Ishikawa (cell line): ENCODE measurements at regions not wholly inside any gene's neighbourhood (a gene's known extent, or its start where the extent isn't known, plus 50 kb on each side); places are given as distances from the start of the nearest gene placed in this dataset.

Experiments used
- CEBPB ChIP-seq: IDR thresholded peaks from 2 replicates; pipeline ENCODE4 v1.6.1; 2012
- CREB1 ChIP-seq: IDR thresholded peaks from 2 replicates; pipeline ENCODE4 v1.6.1; 2012; ENCODE audit warnings: low read depth
- EGR1 ChIP-seq: IDR thresholded peaks from 2 replicates; pipeline ENCODE4 v1.6.1; 2012
- EP300 ChIP-seq: IDR thresholded peaks from 2 replicates; pipeline ENCODE4 v1.6.1; 2012; ENCODE audit warnings: borderline replicate concordance
- FOXM1 ChIP-seq: IDR thresholded peaks from 2 replicates; pipeline ENCODE4 v1.6.1; 2012; ENCODE audit warnings: low read depth, borderline replicate concordance
- MAX ChIP-seq: IDR thresholded peaks from 2 replicates; pipeline ENCODE4 v1.6.1; 2012
- NFIC ChIP-seq: IDR thresholded peaks from 2 replicates; pipeline ENCODE4 v1.6.1; 2012
- RAD21 ChIP-seq: IDR thresholded peaks from 2 replicates; pipeline ENCODE4 v1.6.1; 2012; ENCODE audit warnings: low read depth
- REST ChIP-seq: IDR thresholded peaks from 2 replicates; pipeline ENCODE4 v1.6.1; 2012; ENCODE audit warnings: low read depth, mild to moderate bottlenecking
- TAF1 ChIP-seq: IDR thresholded peaks from 2 replicates; pipeline ENCODE4 v1.6.1; 2012; ENCODE audit warnings: low read depth, mild to moderate bottlenecking
- TCF12 ChIP-seq: IDR thresholded peaks from 2 replicates; pipeline ENCODE4 v1.6.1; 2012; ENCODE audit warnings: low read depth
- USF1 ChIP-seq: IDR thresholded peaks from 2 replicates; pipeline ENCODE4 v1.6.1; 2012
- YY1 ChIP-seq: IDR thresholded peaks from 2 replicates; pipeline ENCODE4 v1.6.1; 2012; ENCODE audit warnings: low read depth
- ZBTB7A ChIP-seq: IDR thresholded peaks from 2 replicates; pipeline ENCODE4 v1.6.1; 2012; ENCODE audit warnings: low read depth

GRCh38 chr2:129483366-129483765 lies 496.1 kb upstream of the RAB6C start:
- TF ChIP-seq RAD21 (no peak), MAX (no peak), FOXM1 (no peak), REST (no peak), CREB1 (no peak), TAF1 (no peak), TCF12 (no peak), CEBPB (no peak), ZBTB7A (no peak), YY1 (no peak), EP300 (no peak), USF1 (no peak), NFIC (no peak), EGR1 (no peak)
